ENCODE measurements at regions not wholly inside any gene's neighbourhood (a gene's known extent, or its start where the extent isn't known, plus 50 kb on each side); places are given as distances from the start of the nearest gene placed in this dataset.

DNA sequence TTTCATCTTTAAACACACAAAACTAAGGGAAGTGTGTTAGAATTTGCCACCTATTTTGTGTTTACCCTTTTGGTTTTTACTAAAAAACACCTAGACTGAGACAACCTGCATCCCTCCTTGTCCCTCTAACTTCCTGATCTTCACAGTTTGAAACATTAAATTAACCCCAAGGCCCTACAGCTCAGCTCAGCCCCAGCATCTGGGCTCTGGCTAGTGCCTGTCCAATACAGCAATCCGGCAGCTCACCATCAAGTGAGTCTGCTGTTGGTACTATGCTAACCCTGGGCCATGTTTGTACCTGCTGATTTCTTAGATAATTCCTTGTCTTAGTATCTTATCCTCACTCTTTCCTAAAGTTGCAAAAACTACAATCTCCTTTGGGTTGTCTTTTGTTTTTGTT is 162.4 kb downstream of the DSEL start:
- H3K23ac ChIP-seq (ENCODE audit: insufficient read length): no peak overlapping the region
- no peak overlapping the region for H2BK15ac ChIP-seq (ENCODE audit: low read length)
- H2BK12ac ChIP-seq (ENCODE audit: low read depth, low read length): no peak overlapping the region
- ChIA-PET CTCF (ENCODE audit: partially characterized antibody) (no interaction called here), POLR2A (ENCODE audit: partially characterized antibody) (no interaction called here)
- no peak overlapping the region for H3K14ac ChIP-seq (ENCODE audit: insufficient read length)
- H2BK20ac ChIP-seq (ENCODE audit: low read length): no peak overlapping the region
- FAIRE-seq (no peak), DNase-seq (ENCODE audit: low read depth in 1 of 2, low spot score in 2 of 2) (no peak)
- no peak overlapping the region for H2BK120ac ChIP-seq (replicated peaks; ENCODE audit: low read depth, low read length)
- H3K56ac ChIP-seq (replicated peaks; ENCODE audit: insufficient read length, low read depth, low read length): no peak overlapping the region
- 9% methylated on average over 1 of the region's 1 CpG; no CpG with 5 or more reads in 1 of the 2 experiments for WGBS, 2 experiments (ENCODE audit: extremely low coverage in 1 of 2, insufficient coverage in 1 of 2, insufficient read length in 1 of 2, insufficient replicate concordance in 2 of 2, low coverage in 1 of 2, low lambda C conversion rate in 2 of 2, missing lambda C conversion rate in 1 of 2)
- no peaks in the 10 kb centered on the region for H3K23me2 ChIP-seq (ENCODE audit: low read depth, low read length)
- no peak overlapping the region for H3K4me2 ChIP-seq (ENCODE audit: insufficient read depth in 1 of 2, low read depth in 2 of 2, low read length in 2 of 2)
- H3K79me1 ChIP-seq (ENCODE audit: low read depth, low read length): no peaks in the 10 kb centered on the region
- H4K8ac ChIP-seq (ENCODE audit: extremely low read depth, insufficient read depth, low read length): no peak overlapping the region
- no peak overlapping the region for H2AK5ac ChIP-seq (ENCODE audit: low read depth, low read length)
- TF ChIP-seq GTF2F1 (IDR thresholded peaks at IDR 0.05; ENCODE audit: borderline replicate concordance, low read depth, low read length) (no peak), CTBP2 (IDR thresholded peaks at IDR 0.05; ENCODE audit: borderline replicate concordance, insufficient read depth, insufficient read length, low read length) (no peak), PHF8 (conservative IDR thresholded peaks at IDR 0.05; ENCODE audit: low read depth, low read length) (no peak), SP1 (IDR thresholded peaks at IDR 0.05; ENCODE audit: low read depth, low read length) (no peak), ASH2L (IDR thresholded peaks at IDR 0.05; ENCODE audit: low read length) (no peak)
- TF ChIP-seq, protein P1, sequence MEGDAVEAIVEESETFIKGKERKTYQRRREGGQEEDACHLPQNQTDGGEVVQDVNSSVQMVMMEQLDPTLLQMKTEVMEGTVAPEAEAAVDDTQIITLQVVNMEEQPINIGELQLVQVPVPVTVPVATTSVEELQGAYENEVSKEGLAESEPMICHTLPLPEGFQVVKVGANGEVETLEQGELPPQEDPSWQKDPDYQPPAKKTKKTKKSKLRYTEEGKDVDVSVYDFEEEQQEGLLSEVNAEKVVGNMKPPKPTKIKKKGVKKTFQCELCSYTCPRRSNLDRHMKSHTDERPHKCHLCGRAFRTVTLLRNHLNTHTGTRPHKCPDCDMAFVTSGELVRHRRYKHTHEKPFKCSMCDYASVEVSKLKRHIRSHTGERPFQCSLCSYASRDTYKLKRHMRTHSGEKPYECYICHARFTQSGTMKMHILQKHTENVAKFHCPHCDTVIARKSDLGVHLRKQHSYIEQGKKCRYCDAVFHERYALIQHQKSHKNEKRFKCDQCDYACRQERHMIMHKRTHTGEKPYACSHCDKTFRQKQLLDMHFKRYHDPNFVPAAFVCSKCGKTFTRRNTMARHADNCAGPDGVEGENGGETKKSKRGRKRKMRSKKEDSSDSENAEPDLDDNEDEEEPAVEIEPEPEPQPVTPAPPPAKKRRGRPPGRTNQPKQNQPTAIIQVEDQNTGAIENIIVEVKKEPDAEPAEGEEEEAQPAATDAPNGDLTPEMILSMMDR (IDR thresholded peaks at IDR 0.05; ENCODE audit: control extremely low read depth in 1 of 3, insufficient read depth in 1 of 3, low read depth in 1 of 3, low read length in 3 of 3): no peak
- no peaks in the 10 kb centered on the region for H4K20me1 ChIP-seq (replicated peaks in 1 of 2; ENCODE audit: control insufficient read depth in 1 of 2, insufficient read depth in 2 of 2, low read length in 2 of 2)
- no peaks in the 10 kb centered on the region for H3K36me3 ChIP-seq (ENCODE audit: control insufficient read depth in 2 of 4, insufficient read depth in 4 of 4, low read length in 3 of 4)
- no peaks in the 10 kb centered on the region for H3K4me1 ChIP-seq (replicated peaks in 1 of 4; ENCODE audit: control insufficient read depth in 3 of 4, insufficient read depth in 4 of 4, low read length in 3 of 4)
- no peak overlapping the region for H3K27ac ChIP-seq (ENCODE audit: low read depth, low read length)
- no peak overlapping the region for H2BK5ac ChIP-seq (ENCODE audit: low read depth, low read length)
- no peaks in the 10 kb centered on the region for H3K79me2 ChIP-seq (ENCODE audit: control insufficient read depth in 1 of 2, insufficient read depth in 2 of 2, low read length in 2 of 2)
- no peaks in the 10 kb centered on the region for H3K9me3 ChIP-seq (ENCODE audit: insufficient read depth in 2 of 2, low read depth in 1 of 2, low read length in 1 of 2)
- peaks cover 0 to under 1% (median 0%) of the 10 kb centered on the region in 4 experiments; a peak in 1 of 7 replicates for H3K27me3 ChIP-seq (replicated peaks in 1 of 4; ENCODE audit: control insufficient read depth in 3 of 4, extremely low read depth in 1 of 4, insufficient read depth in 3 of 4, low read length in 3 of 4)
- H3K4me3 ChIP-seq (ENCODE audit: extremely low read depth in 1 of 4, insufficient read depth in 2 of 4, low read depth in 3 of 4, low read length in 4 of 4): no peak overlapping the region
- H4K91ac ChIP-seq (replicated peaks; ENCODE audit: insufficient read length, low read length): no peak overlapping the region
- no peak overlapping the region for H3K18ac ChIP-seq (ENCODE audit: extremely low read depth, low read length)
- no peak overlapping the region for H4K5ac ChIP-seq (ENCODE audit: insufficient read length, low read depth, low read length)
- H2AFZ ChIP-seq (ENCODE audit: low read length): no peak overlapping the region
- no peak overlapping the region for H3K4ac ChIP-seq (replicated peaks; ENCODE audit: insufficient read length, low read depth, low read length)
- H3K9ac ChIP-seq (replicated peaks in 1 of 4; ENCODE audit: extremely low read depth in 1 of 4, low read depth in 3 of 4, low read length in 3 of 4): no peak overlapping the region

Measured in H1 (cell line).